Thoracic aorta (tissue), 2 donors: ENCODE measurements at regions not wholly inside any gene's neighbourhood (a gene's known extent, or its start where the extent isn't known, plus 50 kb on each side); places are given as distances from the start of the nearest gene placed in this dataset.

Experiments
- ATAC-seq: fragments of 150-250 bp; one replicate; pipeline ENCODE4 v1.8.0; 2017; ENCODE audit warnings: low read depth; ENCODE audit not compliant: insufficient number of reproducible peaks, low FRiP score
- DNase-seq: peaks from one replicate; pipeline ENCODE4 v3.0.0-alpha.2; 2020; ENCODE audit warnings: low spot score
- H3K27ac ChIP-seq, 2 donors: fragments of 200-600 bp; sonication (generic); 1 replicate in 1 of 2; 2 replicates in 1 of 2; pipeline ENCODE4 v1.5.1; 2016; ENCODE audit warnings: mild to moderate bottlenecking in 2 of 2, moderate library complexity in 2 of 2
- H3K27me3 ChIP-seq: fragments of 200-600 bp; sonication (generic); replicated peaks from 2 replicates; pipeline ENCODE4 v1.6.0; 2016; ENCODE audit warnings: mild to moderate bottlenecking; ENCODE audit not compliant: insufficient read depth
- H3K36me3 ChIP-seq: fragments of 200-600 bp; sonication (generic); one replicate; pipeline ENCODE4 v1.5.1; 2016
- H3K4me1 ChIP-seq, 2 donors: fragments of 200-600 bp; sonication (generic); 1 replicate in 1 of 2; 2 replicates in 1 of 2; pipeline versions ENCODE4 v1.5.1 to v1.6.0; 2016; ENCODE audit warnings: low read depth in 2 of 2, mild to moderate bottlenecking in 1 of 2; ENCODE audit not compliant: control insufficient read depth in 1 of 2
- H3K4me3 ChIP-seq: fragments of 200-600 bp; sonication (generic); 2 replicates; pipeline ENCODE4 v1.5.1; 2016; ENCODE audit warnings: mild to moderate bottlenecking
- H3K9me3 ChIP-seq: fragments of 200-600 bp; sonication (generic); 2 replicates; pipeline ENCODE4 v1.5.1; 2016
- TF ChIP-seq, protein P1 (sequence below): fragments of 200-600 bp; sonication (generic); IDR thresholded peaks from one replicate; pipeline ENCODE4 v1.5.1; 2019; ENCODE audit warnings: antibody characterized with exemption

DNA sequence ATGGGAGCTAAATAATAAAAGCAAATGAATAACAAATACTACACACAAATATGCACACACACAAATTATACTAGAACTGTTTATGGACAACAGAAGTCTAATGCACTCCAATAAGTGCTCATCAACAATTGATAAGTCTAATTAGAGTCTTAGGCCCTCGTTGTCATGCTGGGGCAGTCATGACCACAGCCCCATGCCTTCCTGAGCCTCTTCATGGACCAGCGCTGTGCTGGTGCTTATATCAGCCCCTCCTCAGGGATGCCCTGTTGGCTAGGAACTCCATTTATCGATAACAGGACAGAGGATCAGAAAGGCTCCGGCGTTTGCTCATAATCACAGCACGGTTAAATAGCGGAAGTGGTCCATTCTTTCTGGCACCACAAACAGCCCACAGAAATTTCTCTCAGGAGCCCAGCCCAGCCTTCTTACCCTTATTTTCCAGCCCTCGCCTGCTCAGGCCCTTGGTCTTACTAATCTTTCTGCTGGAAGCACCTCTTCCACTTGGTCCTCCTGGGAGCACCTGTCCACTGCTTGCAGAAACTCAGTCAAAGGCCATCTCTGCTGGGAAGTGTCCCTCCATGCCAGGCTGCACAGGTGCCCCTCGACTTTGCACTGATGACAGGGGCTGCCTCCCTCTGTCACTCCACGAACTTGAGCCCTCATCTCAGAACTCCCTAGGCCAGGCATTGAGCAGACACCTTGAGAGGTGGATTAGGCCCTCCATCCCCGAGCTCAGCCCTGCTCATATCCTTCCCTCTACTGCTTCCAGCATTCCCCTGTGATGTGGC, 500.2 kb upstream of the HS6ST1 start:
- H3K9me3 ChIP-seq = no peaks in the 10 kb centered on the region
- H3K27ac ChIP-seq = no peak overlapping the region
- ATAC-seq = no peak
- no peaks in the 10 kb centered on the region for H3K4me1 ChIP-seq
- no peaks in the 10 kb centered on the region for H3K36me3 ChIP-seq
- H3K4me3 ChIP-seq = no peak overlapping the region
- no peak for DNase-seq
- TF ChIP-seq, protein P1, sequence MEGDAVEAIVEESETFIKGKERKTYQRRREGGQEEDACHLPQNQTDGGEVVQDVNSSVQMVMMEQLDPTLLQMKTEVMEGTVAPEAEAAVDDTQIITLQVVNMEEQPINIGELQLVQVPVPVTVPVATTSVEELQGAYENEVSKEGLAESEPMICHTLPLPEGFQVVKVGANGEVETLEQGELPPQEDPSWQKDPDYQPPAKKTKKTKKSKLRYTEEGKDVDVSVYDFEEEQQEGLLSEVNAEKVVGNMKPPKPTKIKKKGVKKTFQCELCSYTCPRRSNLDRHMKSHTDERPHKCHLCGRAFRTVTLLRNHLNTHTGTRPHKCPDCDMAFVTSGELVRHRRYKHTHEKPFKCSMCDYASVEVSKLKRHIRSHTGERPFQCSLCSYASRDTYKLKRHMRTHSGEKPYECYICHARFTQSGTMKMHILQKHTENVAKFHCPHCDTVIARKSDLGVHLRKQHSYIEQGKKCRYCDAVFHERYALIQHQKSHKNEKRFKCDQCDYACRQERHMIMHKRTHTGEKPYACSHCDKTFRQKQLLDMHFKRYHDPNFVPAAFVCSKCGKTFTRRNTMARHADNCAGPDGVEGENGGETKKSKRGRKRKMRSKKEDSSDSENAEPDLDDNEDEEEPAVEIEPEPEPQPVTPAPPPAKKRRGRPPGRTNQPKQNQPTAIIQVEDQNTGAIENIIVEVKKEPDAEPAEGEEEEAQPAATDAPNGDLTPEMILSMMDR = no peak
- H3K27me3 ChIP-seq = no peaks in the 10 kb centered on the region

DNA sequence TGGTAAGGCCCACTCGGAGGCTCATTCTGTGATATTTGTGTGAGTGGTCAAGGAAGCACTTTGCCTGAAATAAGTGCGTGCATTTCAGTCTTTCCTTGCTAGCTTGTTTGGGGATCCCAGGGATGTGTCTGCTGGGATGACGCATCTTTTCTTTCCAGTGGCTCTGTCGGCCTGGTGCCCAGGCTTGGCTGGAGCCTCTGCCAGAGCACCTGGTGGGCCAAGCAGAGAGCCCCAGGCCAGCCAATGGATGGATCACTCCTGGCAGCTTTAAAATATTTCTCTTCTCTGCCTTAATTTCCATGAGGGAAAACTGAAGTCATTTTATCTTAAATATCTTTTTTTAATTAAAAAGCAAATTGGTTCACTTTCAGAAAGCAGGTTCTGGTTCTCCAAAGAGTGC, 501.8 kb upstream of the HS6ST1 start:
- H3K4me1 ChIP-seq = no peaks in the 10 kb centered on the region
- H3K27ac ChIP-seq = no peak overlapping the region
- TF ChIP-seq, protein P1 = no peak

DNA sequence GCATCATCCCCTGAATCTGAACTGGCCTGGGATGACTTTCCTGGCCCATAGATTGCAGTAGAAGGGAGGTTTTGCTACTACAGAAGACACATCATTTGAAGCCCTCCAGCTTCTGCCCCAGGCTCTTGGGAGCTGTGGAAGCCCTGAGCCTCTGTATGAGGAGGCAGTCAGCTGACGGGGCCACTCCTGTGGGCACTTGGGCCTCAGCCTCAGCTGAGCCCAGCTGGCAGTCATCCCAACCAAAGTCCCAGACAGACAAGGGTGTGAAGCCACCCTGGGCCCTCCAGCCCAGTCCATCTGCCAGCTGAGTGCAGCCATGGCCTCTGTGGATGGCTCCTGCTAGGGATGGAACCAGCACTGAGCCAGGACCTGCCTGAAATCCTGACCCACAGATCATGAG, 502.3 kb upstream of the HS6ST1 start:
- DNase-seq = no peak
- H3K9me3 ChIP-seq = no peaks in the 10 kb centered on the region
- no peaks in the 10 kb centered on the region for H3K4me1 ChIP-seq
- no peaks in the 10 kb centered on the region for H3K27me3 ChIP-seq
- H3K4me3 ChIP-seq = no peak overlapping the region
- ATAC-seq = no peak
- TF ChIP-seq, protein P1 = no peak
- no peaks in the 10 kb centered on the region for H3K36me3 ChIP-seq
- H3K27ac ChIP-seq = no peak overlapping the region

More for the DNA sequence above, 501.8 kb upstream of the HS6ST1 start:
- no peak for DNase-seq
- Histone ChIP-seq H3K4me3 (no peak overlapping the region), H3K27me3 (no peaks in the 10 kb centered on the region), H3K9me3 (no peaks in the 10 kb centered on the region), H3K36me3 (no peaks in the 10 kb centered on the region)
- ATAC-seq = no peak

DNA sequence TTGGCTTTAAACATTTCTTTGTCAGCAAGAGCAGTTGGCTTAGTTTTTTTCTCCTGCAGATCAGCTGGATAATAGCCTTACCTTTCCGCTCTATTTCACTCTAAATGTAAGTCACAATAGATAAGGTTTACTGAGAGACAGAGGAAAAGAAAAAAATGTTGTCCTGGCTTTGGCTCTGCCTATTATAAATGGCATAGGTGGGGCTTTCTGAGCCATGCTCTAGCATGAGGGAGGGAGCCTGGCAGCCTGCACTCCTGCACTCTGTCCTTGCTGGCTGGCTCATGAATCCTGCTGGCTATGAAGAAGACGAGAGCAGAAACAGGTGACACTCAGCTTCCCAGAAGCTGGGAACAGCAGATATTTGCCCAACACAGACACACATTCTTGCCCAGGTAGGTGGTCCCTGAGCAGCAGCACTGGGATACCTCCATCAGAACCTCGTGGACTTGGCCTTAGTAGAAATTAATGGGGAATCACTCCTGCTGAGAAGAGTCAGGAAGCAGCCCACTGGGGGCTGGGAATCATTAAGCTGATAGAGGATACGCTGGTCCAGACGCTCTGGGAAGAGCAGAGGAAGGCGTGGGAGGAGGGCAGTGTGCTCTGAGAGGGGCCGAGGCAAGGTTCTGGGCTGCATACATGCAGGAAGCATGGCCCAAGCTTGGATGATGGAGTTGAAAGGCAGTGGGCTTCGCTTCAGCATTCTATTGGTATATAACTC, 514.4 kb upstream of the HS6ST1 start:
- TF ChIP-seq, protein P1 = no peak
- no peaks in the 10 kb centered on the region for H3K36me3 ChIP-seq
- no peaks in the 10 kb centered on the region for H3K9me3 ChIP-seq
- ATAC-seq (no peak), DNase-seq (no peak)
- no peak overlapping the region for H3K27ac ChIP-seq
- H3K27me3 ChIP-seq = no peaks in the 10 kb centered on the region
- H3K4me3 ChIP-seq = no peak overlapping the region
- no peaks in the 10 kb centered on the region for H3K4me1 ChIP-seq

DNA sequence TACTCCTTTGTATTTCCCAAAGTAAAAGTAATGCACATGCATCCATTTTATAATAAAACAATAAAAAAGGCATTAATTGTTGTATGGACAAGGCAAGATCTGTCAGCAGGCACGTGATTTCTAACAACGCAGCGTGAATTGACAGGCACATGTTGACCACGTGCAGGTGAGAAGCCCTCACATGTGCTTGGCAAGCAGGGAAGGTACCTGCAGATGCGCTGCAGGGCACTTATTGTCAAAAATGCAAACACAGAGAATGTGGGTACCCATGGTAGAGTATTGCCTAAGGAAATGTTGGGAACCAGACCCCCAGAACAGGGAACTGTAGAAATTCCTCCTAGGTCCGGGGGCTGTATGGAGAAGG, 515.0 kb upstream of the HS6ST1 start:
- TF ChIP-seq, protein P1 = no peak
- no peak overlapping the region for H3K4me3 ChIP-seq
- H3K4me1 ChIP-seq = no peaks in the 10 kb centered on the region
- no peaks in the 10 kb centered on the region for H3K36me3 ChIP-seq
- DNase-seq (no peak), ATAC-seq (no peak)
- no peaks in the 10 kb centered on the region for H3K9me3 ChIP-seq
- H3K27ac ChIP-seq = no peak overlapping the region
- no peaks in the 10 kb centered on the region for H3K27me3 ChIP-seq
